Omental fat pad (tissue), 3 donors: ENCODE measurements at regions not wholly inside any gene's neighbourhood (a gene's known extent, or its start where the extent isn't known, plus 50 kb on each side); places are given as distances from the start of the nearest gene placed in this dataset.

Experiments
- ATAC-seq: fragments of 150-250 bp; one replicate; pipeline ENCODE4 v1.9.1; 2016; ENCODE audit warnings: mild to moderate bottlenecking, moderate library complexity; ENCODE audit not compliant: low FRiP score
- DNase-seq: peaks from one replicate; pipeline ENCODE4 v3.0.0-alpha.2; 2019; ENCODE audit warnings: low spot score
- TF ChIP-seq, protein P1 (sequence below), 3 donors: fragments of 450-650 bp; IDR thresholded peaks; one replicate each; pipeline ENCODE4 v1.5.1; 2016 to 2017; ENCODE audit warnings: antibody characterized with exemption in 3 of 3, mild to moderate bottlenecking in 3 of 3, moderate library complexity in 2 of 3

- TF ChIP-seq, protein P1, sequence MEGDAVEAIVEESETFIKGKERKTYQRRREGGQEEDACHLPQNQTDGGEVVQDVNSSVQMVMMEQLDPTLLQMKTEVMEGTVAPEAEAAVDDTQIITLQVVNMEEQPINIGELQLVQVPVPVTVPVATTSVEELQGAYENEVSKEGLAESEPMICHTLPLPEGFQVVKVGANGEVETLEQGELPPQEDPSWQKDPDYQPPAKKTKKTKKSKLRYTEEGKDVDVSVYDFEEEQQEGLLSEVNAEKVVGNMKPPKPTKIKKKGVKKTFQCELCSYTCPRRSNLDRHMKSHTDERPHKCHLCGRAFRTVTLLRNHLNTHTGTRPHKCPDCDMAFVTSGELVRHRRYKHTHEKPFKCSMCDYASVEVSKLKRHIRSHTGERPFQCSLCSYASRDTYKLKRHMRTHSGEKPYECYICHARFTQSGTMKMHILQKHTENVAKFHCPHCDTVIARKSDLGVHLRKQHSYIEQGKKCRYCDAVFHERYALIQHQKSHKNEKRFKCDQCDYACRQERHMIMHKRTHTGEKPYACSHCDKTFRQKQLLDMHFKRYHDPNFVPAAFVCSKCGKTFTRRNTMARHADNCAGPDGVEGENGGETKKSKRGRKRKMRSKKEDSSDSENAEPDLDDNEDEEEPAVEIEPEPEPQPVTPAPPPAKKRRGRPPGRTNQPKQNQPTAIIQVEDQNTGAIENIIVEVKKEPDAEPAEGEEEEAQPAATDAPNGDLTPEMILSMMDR (IDR thresholded peaks at IDR 0.05), result no peak
- DNase-seq (no peak), ATAC-seq (no peak)
These were observed 314.0 kb downstream of the BMP7 start for GRCh38 chr20:56952258-56953047.

GRCh38 chr20:56953048-56953586, 313.3 kb downstream of the BMP7 start:
- no peak for DNase-seq
- TF ChIP-seq, protein P1 (IDR thresholded peaks at IDR 0.05), result no peak
- ATAC-seq, result no peak

DNA sequence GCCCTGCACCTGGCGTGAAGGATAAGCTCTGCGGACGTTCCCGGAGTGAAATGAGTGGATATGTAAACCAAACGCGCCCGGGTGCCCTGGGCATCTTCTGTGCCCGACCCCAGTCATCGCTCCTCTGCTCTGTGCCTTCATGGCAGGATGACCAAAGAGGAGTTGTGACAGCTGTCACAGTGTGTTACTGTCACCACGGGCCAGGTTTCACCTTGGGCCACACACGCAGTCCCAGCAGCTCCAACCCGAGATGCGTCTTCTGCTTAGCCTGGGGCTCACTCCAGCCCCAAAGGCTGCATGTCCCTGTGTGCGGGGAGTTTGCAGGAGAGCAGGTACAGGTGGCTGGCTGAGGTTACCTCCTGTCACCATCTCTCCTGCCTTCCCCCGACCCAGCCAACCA, 311.6 kb downstream of the BMP7 start:
- ATAC-seq (no peak), DNase-seq (no peak)
- TF ChIP-seq, protein P1 (IDR thresholded peaks at IDR 0.05), result no peak

- peak; percentile 43 for ATAC-seq
- DNase-seq, result no peak
- TF ChIP-seq, protein P1 (IDR thresholded peaks at IDR 0.05), result no peak
These were observed 310.8 kb downstream of the BMP7 start for GRCh38 chr20:56955680-56956079.

DNA sequence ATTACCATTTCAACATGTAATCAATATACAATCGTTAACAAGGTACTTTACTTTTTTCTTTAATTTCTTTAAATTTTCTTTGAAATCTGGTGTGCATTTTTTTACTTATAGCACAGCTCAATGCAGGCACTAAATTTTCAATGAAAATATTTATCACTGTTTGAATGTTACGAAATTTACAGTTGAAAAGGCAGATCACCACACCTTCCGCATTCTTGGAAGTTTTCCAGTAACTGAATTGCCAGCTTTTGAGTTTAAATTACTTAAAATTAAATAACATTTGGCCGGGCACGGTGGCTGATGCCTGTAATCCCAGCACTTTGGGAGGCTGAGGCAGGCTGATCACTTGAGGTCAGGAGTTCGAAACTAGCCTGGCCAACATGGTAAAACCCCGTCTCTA, 309.9 kb downstream of the BMP7 start:
- ATAC-seq (no peak), DNase-seq (no peak)
- TF ChIP-seq, protein P1 (IDR thresholded peaks at IDR 0.05), result no peak

DNA sequence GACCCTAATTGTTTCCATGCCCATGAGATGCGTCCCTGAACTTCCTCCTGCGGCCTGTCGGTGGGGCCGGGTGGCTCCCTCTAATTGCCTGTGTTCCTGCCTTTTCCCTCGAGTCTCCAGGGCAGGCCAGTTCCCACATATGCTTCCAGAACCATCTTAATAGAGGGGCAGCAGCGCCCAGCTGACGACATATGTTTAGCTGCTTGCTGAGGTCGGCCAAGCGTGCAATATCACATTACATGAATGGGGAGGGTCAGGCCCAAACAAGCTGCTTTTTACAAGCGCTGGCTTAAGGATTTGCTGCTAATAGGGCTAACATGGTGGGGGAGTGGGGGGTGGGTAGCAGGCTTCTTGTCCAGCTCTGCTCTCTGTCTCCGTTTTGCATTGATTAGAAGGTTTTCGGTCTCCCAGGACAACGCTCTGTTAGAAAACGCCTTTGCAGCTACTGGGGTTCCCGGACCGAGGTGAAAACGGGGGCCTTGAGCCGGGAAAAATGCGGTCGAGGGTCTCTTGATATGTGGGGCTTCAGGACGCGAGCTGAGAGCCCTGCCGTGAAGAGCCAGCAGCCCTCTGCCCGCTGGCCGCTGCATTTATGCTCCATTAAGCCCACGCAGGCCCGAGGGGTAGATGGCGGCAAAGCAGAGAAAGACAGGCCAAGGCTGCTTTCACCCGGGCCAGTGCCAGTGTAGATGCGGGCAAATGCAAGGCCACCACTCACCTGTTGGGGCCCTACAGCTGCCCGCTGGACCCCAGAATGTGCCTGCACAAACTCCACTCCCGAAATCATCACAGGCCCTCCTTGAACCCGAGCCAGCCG, 308.5 kb downstream of the BMP7 start:
- no peak for DNase-seq
- no peak for ATAC-seq
- TF ChIP-seq, protein P1 (IDR thresholded peaks at IDR 0.05), result no peak
